GM23248 (cell line): ENCODE measurements at regions not wholly inside any gene's neighbourhood (a gene's known extent, or its start where the extent isn't known, plus 50 kb on each side); places are given as distances from the start of the nearest gene placed in this dataset.
A peak's percentile ranks its signal among the peaks of the same experiment; 100 is the strongest.

ENCODE experiments used
- DNase-seq: peaks from one replicate; pipeline ENCODE4 v3.0.0-alpha.2; 2015
- H2AFZ ChIP-seq: fragments of 200-600 bp; sonication (generic); 2 replicates; pipeline ENCODE4 v1.6.1; 2016; ENCODE audit warnings: antibody characterized with exemption
- H3F3A ChIP-seq: fragments of 200-600 bp; sonication (generic); 2 replicates; pipeline ENCODE4 v1.6.1; 2016; ENCODE audit warnings: mild to moderate bottlenecking, antibody characterized with exemption, mixed run types; ENCODE audit not compliant: insufficient read depth
- H3K27ac ChIP-seq: fragments of 200-600 bp; sonication (generic); 2 replicates; pipeline ENCODE4 v1.5.1; 2016; ENCODE audit warnings: mild to moderate bottlenecking
- H3K27me3 ChIP-seq: fragments of 200-600 bp; sonication (generic); replicated peaks from 2 replicates; pipeline ENCODE4 v1.6.1; 2016; ENCODE audit warnings: mild to moderate bottlenecking; ENCODE audit not compliant: insufficient read depth
- H3K36me3 ChIP-seq: fragments of 200-600 bp; sonication (generic); 2 replicates; pipeline ENCODE4 v1.6.1; 2016; ENCODE audit warnings: low read depth, mild to moderate bottlenecking
- H3K4me1 ChIP-seq: fragments of 200-600 bp; sonication (generic); 2 replicates; pipeline ENCODE4 v1.6.1; 2016; ENCODE audit warnings: mild to moderate bottlenecking; ENCODE audit not compliant: insufficient read depth
- H3K4me2 ChIP-seq: fragments of 200-600 bp; sonication (generic); one replicate; pipeline ENCODE4 v1.6.1; 2016; ENCODE audit warnings: mild to moderate bottlenecking; ENCODE audit not compliant: unreplicated experiment
- H3K4me3 ChIP-seq: fragments of 200-600 bp; sonication (generic); 2 replicates; pipeline ENCODE4 v1.5.1; 2016; ENCODE audit warnings: mild to moderate bottlenecking
- H3K79me2 ChIP-seq: fragments of 200-600 bp; sonication (generic); 2 replicates; pipeline ENCODE4 v1.6.1; 2016; ENCODE audit warnings: mild to moderate bottlenecking; ENCODE audit not compliant: insufficient read depth
- H3K9ac ChIP-seq: fragments of 200-600 bp; sonication (generic); 2 replicates; pipeline ENCODE4 v1.6.1; 2016; ENCODE audit warnings: mild to moderate bottlenecking
- H3K9me2 ChIP-seq: fragments of 200-600 bp; sonication (generic); 2 replicates; pipeline ENCODE4 v1.6.1; 2016; ENCODE audit warnings: mixed run types, mild to moderate bottlenecking, moderate library complexity; ENCODE audit not compliant: insufficient read depth
- H3K9me3 ChIP-seq: fragments of 200-600 bp; sonication (generic); one replicate; pipeline ENCODE4 v1.6.1; 2017; ENCODE audit warnings: low read depth
- H4K20me1 ChIP-seq: fragments of 200-600 bp; sonication (generic); 2 replicates; pipeline ENCODE4 v1.6.0; 2016; ENCODE audit not compliant: insufficient read depth
- EZH2 ChIP-seq: fragments of 200-600 bp; sonication (generic); IDR thresholded peaks from 2 replicates; pipeline ENCODE4 v1.6.1; 2018; ENCODE audit warnings: antibody characterized with exemption, mild to moderate bottlenecking; ENCODE audit not compliant: insufficient read depth, poor library complexity, severe bottlenecking
- EZH2phosphoT487 ChIP-seq: fragments of 200-600 bp; sonication (generic); IDR thresholded peaks from 2 replicates; pipeline ENCODE4 v1.6.1; 2018; ENCODE audit warnings: antibody characterized with exemption, moderate library complexity, mild to moderate bottlenecking, low read depth; ENCODE audit not compliant: insufficient read depth
- WGBS, 2 experiments: methylation state at CpG; one replicate each; pipeline ENCODE4 v1.1.6; 2015 to 2017; ENCODE audit warnings: low lambda C conversion rate in 2 of 2, low coverage in 1 of 2; ENCODE audit errors: missing lambda C conversion rate in 2 of 2; 5-methylcytosine and 5-hydroxymethylcytosine counted together
- in situ Hi-C: fragments of 300-500 bp; cut with MboI; formaldehyde crosslinking; loops from 2 replicates; pipeline ENCODE4 v1.15.0; 2020

DNA sequence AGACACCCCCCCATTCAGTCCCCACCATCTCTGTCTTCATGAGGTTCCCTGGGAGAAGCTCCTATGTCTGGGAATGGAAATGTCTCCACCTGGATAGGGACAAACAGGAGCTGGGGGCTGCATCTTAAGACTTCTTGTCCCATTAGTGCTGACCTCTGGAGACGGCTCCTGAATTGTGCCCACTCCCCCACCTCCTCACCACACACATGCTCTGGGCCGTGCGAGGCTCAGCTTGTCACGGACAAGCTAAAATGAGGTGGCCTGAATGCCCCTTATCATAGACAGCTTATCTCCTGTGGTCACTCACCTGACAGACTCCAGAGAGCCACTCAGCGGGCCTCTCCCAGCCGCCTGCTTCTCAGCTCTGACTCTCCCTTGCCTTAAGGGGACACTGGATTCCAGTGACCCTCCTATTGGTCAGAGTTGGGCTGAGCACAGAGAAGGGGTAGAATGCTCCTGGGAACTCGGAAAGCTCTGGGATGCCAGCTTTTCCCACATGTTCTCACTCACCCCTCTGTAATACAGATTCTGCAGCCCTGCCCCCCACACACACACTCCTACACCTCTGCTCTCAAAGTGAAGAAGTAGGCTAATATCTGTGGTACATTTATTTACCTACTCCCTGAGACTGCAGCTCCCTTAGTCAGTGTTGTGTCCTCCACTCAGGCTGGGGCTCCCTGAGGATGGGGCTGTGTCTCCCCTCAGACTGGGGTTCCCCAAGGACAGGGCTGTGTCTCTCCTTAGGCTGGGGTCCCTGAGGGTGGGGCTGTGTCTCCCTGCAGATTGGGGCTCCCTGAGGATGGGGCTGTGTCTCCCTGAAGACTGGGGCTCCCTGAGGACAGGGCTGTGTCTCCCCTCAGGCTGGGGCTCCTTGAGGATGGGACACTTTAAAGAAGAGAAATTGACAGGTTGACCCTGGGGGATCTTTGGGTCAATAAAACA, 167.5 kb downstream of the VEGFA start:
- Histone ChIP-seq H3K27ac (no peak overlapping the region), H3K4me2 (no peak overlapping the region), H3K9me2 (no peaks in the 10 kb centered on the region), H3K27me3 (no peaks in the 10 kb centered on the region), H4K20me1 (no peaks in the 10 kb centered on the region), H2AFZ (no peak overlapping the region), H3K4me1 (0 out of 2 replicates have a peak, but pooled peaks cover 2% of the 10 kb centered on the region), H3K4me3 (no peak overlapping the region), H3K79me2 (no peaks in the 10 kb centered on the region), H3F3A (no peaks in the 10 kb centered on the region), H3K36me3 (no peaks in the 10 kb centered on the region), H3K9ac (no peak overlapping the region), H3K9me3 (no peaks in the 10 kb centered on the region)
- WGBS, 2 experiments, result 97% methylated on average over 7 of the region's 7 CpGs
- TF ChIP-seq EZH2, result no peak
- TF ChIP-seq EZH2phosphoT487, result no peak
- no peak for DNase-seq
- in situ Hi-C loops, result no loop called here

DNA sequence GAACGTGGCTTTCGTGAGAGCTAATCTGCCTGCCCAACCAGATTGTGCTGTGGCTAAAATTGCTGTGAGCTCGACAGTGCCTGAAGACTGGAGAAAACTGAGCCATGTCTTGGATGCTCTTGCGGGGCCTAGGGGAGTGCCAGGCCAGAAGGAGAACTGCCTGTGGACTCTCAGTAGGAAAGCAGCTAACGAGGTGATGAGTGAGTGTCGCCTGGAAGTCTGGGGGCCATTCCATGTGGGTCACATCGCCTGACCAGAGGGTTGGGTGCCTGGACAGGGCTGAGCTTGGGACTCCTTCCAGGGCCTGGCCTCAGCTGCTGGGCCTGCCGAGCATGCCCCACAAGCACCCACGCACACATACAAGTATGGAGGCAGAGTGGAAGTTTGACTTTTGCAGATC, 166.5 kb downstream of the VEGFA start:
- H3K27me3 ChIP-seq, result no peaks in the 10 kb centered on the region
- H4K20me1 ChIP-seq, result no peaks in the 10 kb centered on the region
- in situ Hi-C loops, result no loop called here
- DNase-seq, result peak; percentile 16
- 0 out of 2 replicates have a peak, but pooled peaks cover 2% of the 10 kb centered on the region for H3K4me1 ChIP-seq
- no peaks in the 10 kb centered on the region for H3K9me2 ChIP-seq
- H3K9ac ChIP-seq, result no peak overlapping the region
- no peaks in the 10 kb centered on the region for H3K36me3 ChIP-seq
- no peak overlapping the region for H2AFZ ChIP-seq
- H3K9me3 ChIP-seq, result no peaks in the 10 kb centered on the region
- H3K79me2 ChIP-seq, result no peaks in the 10 kb centered on the region
- TF ChIP-seq EZH2phosphoT487 (no peak), EZH2 (no peak)
- 39 to 45% methylated on average over 9 of the region's 9 CpGs for WGBS, 2 experiments
- no peaks in the 10 kb centered on the region for H3F3A ChIP-seq
- H3K4me3 ChIP-seq, result no peak overlapping the region
- H3K4me2 ChIP-seq, result no peak overlapping the region
- no peak overlapping the region for H3K27ac ChIP-seq

DNA sequence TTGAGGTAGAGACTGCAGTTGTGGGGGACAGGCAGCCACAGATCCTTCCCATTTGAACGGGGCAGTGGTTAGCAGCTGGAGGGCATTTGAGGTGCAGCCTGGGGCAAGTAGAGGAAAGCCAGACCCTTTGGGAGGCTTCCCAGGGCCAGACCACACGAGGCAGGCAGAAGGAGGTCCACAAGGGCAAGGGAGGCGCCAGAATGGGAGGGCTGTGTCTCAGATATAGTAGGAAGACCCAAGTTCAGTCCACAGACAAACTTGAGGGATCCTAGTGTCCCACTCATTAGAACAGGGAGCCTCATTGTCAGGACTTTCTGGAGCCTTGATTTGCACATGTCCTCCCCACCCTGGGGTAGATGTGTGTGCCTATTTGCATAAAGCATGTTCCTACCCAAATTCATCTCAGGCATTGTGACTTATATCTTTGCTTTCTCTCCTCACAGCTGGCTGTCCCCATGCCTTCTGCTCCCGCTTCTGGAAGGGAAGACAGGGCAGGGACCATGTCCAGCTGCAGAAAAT, 166.0 kb downstream of the VEGFA start:
- Histone ChIP-seq H4K20me1 (no peaks in the 10 kb centered on the region), H3K4me3 (no peak overlapping the region), H3K36me3 (no peaks in the 10 kb centered on the region), H3F3A (no peaks in the 10 kb centered on the region), H3K79me2 (no peaks in the 10 kb centered on the region), H3K9me3 (no peaks in the 10 kb centered on the region), H3K27me3 (no peaks in the 10 kb centered on the region), H3K27ac (no peak overlapping the region), H3K9me2 (no peaks in the 10 kb centered on the region), H3K4me2 (no peak overlapping the region), H3K4me1 (0 out of 2 replicates have a peak, but pooled peaks cover 2% of the 10 kb centered on the region), H2AFZ (no peak overlapping the region), H3K9ac (no peak overlapping the region)
- 75 to 77% methylated on average over 4 of the region's 4 CpGs for WGBS, 2 experiments
- in situ Hi-C loops, result no loop called here
- DNase-seq, result no peak
- TF ChIP-seq EZH2, result no peak
- TF ChIP-seq EZH2phosphoT487, result no peak

DNA sequence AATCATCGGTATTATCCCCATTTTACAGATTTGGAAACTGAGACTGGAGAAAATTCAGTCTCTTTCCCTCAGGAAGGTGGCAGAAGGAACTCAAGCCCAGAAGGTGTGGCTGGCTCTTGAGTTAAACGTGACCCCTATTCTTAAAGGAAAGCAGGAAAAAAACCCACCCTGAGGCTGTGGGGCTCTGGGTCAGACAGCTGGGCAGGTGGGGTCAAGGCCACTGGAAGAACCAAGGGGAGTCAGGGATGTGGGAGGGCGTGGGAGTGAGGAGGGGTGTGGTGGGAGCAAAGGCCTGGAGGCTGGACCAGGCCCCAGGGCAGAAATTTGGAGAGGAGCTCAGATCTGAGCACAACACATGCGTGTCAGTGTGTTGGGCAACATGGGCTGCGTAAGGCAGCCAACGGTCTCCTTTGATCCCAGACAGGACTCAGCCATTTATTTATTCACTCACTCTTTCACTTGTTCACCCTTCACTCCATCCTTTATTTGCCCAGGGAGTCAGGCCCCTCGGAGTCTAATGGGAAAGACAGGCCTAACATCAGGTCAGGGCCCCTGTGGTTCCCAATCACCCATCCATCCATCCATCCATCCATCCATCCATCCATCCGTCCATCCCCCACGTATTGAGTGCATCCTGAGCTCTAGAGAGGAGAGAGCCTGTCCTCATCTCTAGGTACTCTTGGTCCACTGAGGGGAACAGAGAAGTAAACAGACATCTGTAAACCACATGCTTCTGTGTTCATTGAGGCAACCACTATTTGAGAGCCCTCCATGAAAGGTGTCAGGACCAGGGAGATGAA, 165.0 kb downstream of the VEGFA start:
- in situ Hi-C loops, result no loop called here
- 81 to 82% methylated on average over 8 to 9 of the region's 9 CpGs for WGBS, 2 experiments
- Histone ChIP-seq H3K79me2 (no peaks in the 10 kb centered on the region), H3K9ac (no peak overlapping the region), H3K9me2 (no peaks in the 10 kb centered on the region), H4K20me1 (no peaks in the 10 kb centered on the region), H3K4me1 (0 out of 2 replicates have a peak, but pooled peaks cover 2% of the 10 kb centered on the region), H3K27ac (no peak overlapping the region), H3K9me3 (no peaks in the 10 kb centered on the region), H2AFZ (no peak overlapping the region), H3K36me3 (no peaks in the 10 kb centered on the region), H3F3A (no peaks in the 10 kb centered on the region), H3K4me3 (no peak overlapping the region), H3K27me3 (no peaks in the 10 kb centered on the region), H3K4me2 (no peak overlapping the region)
- TF ChIP-seq EZH2phosphoT487, result no peak
- no peak for TF ChIP-seq EZH2
- DNase-seq, result no peak
